Neuronal stem cell (in vitro differentiated cells): ENCODE measurements at regions not wholly inside any gene's neighbourhood (a gene's known extent, or its start where the extent isn't known, plus 50 kb on each side); places are given as distances from the start of the nearest gene placed in this dataset.

Experiments
- DNase-seq: peaks from one replicate; pipeline ENCODE4 v3.0.0-alpha.2; 2013; ENCODE audit warnings: low spot score
- H2AFZ ChIP-seq: one replicate; pipeline ENCODE4 v1.6.1; 2013; ENCODE audit warnings: mild to moderate bottlenecking, low read length, inconsistent platforms
- H2AK5ac ChIP-seq: 2 replicates; pipeline ENCODE4 v1.6.1; 2013; ENCODE audit warnings: low read depth, mild to moderate bottlenecking, inconsistent platforms, low read length, moderate library complexity, mixed read lengths
- H2BK120ac ChIP-seq: 2 replicates; pipeline ENCODE4 v1.6.1; 2013; ENCODE audit warnings: low read depth, mild to moderate bottlenecking, inconsistent platforms, low read length, moderate library complexity, mixed read lengths
- H2BK12ac ChIP-seq: one replicate; pipeline ENCODE4 v1.6.1; 2013; ENCODE audit warnings: low read length, inconsistent platforms
- H2BK15ac ChIP-seq: 2 replicates; pipeline ENCODE4 v1.6.1; 2013; ENCODE audit warnings: mild to moderate bottlenecking, low read length, inconsistent platforms, mixed read lengths
- H2BK5ac ChIP-seq: one replicate; pipeline ENCODE4 v1.6.1; 2013; ENCODE audit warnings: inconsistent platforms, mild to moderate bottlenecking, low read length, moderate library complexity
- H3K14ac ChIP-seq: one replicate; pipeline ENCODE4 v1.6.1; 2013; ENCODE audit warnings: low read length, inconsistent platforms
- H3K18ac ChIP-seq: 2 replicates; pipeline ENCODE4 v1.6.1; 2013; ENCODE audit warnings: low read length, inconsistent platforms
- H3K23ac ChIP-seq: 2 replicates; pipeline ENCODE4 v1.6.1; 2013; ENCODE audit warnings: low read depth, mild to moderate bottlenecking, mixed read lengths, low read length, inconsistent platforms; ENCODE audit not compliant: poor library complexity
- H3K27ac ChIP-seq: replicated peaks from 3 replicates; pipeline ENCODE4 v1.5.1; 2013; ENCODE audit warnings: low read length, inconsistent platforms
- H3K27me3 ChIP-seq, 3 experiments: 2 replicates each; pipeline ENCODE4 v1.6.1; 2013; ENCODE audit warnings: low read length in 3 of 3, mild to moderate bottlenecking in 2 of 3, inconsistent platforms in 1 of 3, low read depth in 1 of 3, mixed read lengths in 1 of 3, moderate library complexity in 1 of 3; ENCODE audit not compliant: control insufficient read depth in 3 of 3, insufficient read depth in 3 of 3
- H3K36me3 ChIP-seq, 2 donors: replicated peaks in 1 of 2; 2 replicates each; pipeline ENCODE4 v1.6.1; 2013; ENCODE audit warnings: low read length in 2 of 2; ENCODE audit not compliant: control insufficient read depth in 2 of 2, insufficient read depth in 2 of 2
- H3K4ac ChIP-seq: 2 replicates; pipeline ENCODE4 v1.6.1; 2013; ENCODE audit warnings: inconsistent platforms, mild to moderate bottlenecking, low read length, moderate library complexity
- H3K4me1 ChIP-seq, 2 donors: 1 replicate in 1 of 2; 2 replicates in 1 of 2; pipeline ENCODE4 v1.6.1; 2013; ENCODE audit warnings: low read length in 2 of 2, low read depth in 1 of 2; ENCODE audit not compliant: control insufficient read depth in 2 of 2, insufficient read depth in 1 of 2
- H3K4me2 ChIP-seq: one replicate; pipeline ENCODE4 v1.6.1; 2013; ENCODE audit warnings: mild to moderate bottlenecking, low read length, inconsistent platforms; ENCODE audit not compliant: insufficient read depth, poor library complexity, severe bottlenecking
- H3K4me3 ChIP-seq, 2 donors: 2 replicates each; pipeline ENCODE4 v1.5.1; 2013; ENCODE audit warnings: low read length in 2 of 2, mild to moderate bottlenecking in 2 of 2, inconsistent platforms in 1 of 2, moderate library complexity in 1 of 2
- H3K79me1 ChIP-seq: one replicate; pipeline ENCODE4 v1.6.1; 2013; ENCODE audit warnings: low read depth, mild to moderate bottlenecking, inconsistent platforms, low read length, moderate library complexity
- H3K9ac ChIP-seq: one replicate; pipeline ENCODE4 v1.6.1; 2013; ENCODE audit warnings: mild to moderate bottlenecking, low read depth, low read length, inconsistent platforms; ENCODE audit not compliant: poor library complexity
- H3K9me3 ChIP-seq, 2 donors: replicated peaks in 1 of 2; 2 replicates each; pipeline versions ENCODE3 to v1.6.1; 2013; ENCODE audit warnings: low read length in 2 of 2, mild to moderate bottlenecking in 2 of 2, inconsistent platforms in 1 of 2, low read depth in 1 of 2, mixed read lengths in 1 of 2, moderate library complexity in 1 of 2; ENCODE audit not compliant: control insufficient read depth in 2 of 2, insufficient read depth in 1 of 2
- H4K8ac ChIP-seq: one replicate; pipeline ENCODE4 v1.6.1; 2013; ENCODE audit warnings: low read depth, mild to moderate bottlenecking, inconsistent platforms, low read length, moderate library complexity
- H4K91ac ChIP-seq: one replicate; pipeline ENCODE4 v1.6.1; 2013; ENCODE audit warnings: low read length, low read depth, mild to moderate bottlenecking, inconsistent platforms; ENCODE audit not compliant: poor library complexity
- WGBS, 2 donors: extraction: QIAGEN DNeasy Blood & Tissue Kit; methylation state at CpG; one replicate each; pipeline ENCODE4 v1.1.7; 2013; ENCODE audit warnings: missing lambda C conversion rate in 2 of 2, mixed read lengths in 1 of 2; ENCODE audit not compliant: insufficient read length in 2 of 2, insufficient replicate concordance in 1 of 2; ENCODE audit errors: extremely low coverage in 2 of 2; 5-methylcytosine and 5-hydroxymethylcytosine counted together

GRCh38 chr6:6857528-6857927, 250.2 kb upstream of the RREB1 start:
- Histone ChIP-seq H2AFZ (no peak overlapping the region), H3K79me1 (no peaks in the 10 kb centered on the region), H2BK12ac (no peak overlapping the region), H3K9ac (no peak overlapping the region), H2BK5ac (no peak overlapping the region), H3K4me2 (no peak overlapping the region), H4K91ac (no peak overlapping the region), H2BK120ac (no peak overlapping the region), H3K4me3 (no peak overlapping the region), H3K23ac (no peak overlapping the region), H2BK15ac (no peak overlapping the region), H3K9me3 (no peaks in the 10 kb centered on the region), H3K27me3 (peaks cover 0 to 3% (median 0%) of the 10 kb centered on the region in 3 experiments), H4K8ac (no peak overlapping the region), H3K36me3 (no peaks in the 10 kb centered on the region), H3K18ac (no peak overlapping the region), H3K4me1 (peaks cover 0 to 12% of the 10 kb centered on the region in 2 donors), H3K14ac (no peak overlapping the region), H2AK5ac (no peak overlapping the region), H3K4ac (no peak overlapping the region), H3K27ac (no peak overlapping the region)
- WGBS, 2 donors, result no CpG with 5 or more reads among the region's 5 CpGs
- no peak for DNase-seq

- Histone ChIP-seq H2AK5ac (no peak overlapping the region), H2BK120ac (no peak overlapping the region), H2BK5ac (no peak overlapping the region), H3K18ac (no peak overlapping the region), H3K4me1 (peaks cover 0 to 12% of the 10 kb centered on the region in 2 donors), H3K36me3 (no peaks in the 10 kb centered on the region), H3K79me1 (no peaks in the 10 kb centered on the region), H2AFZ (no peak overlapping the region), H3K4me2 (no peak overlapping the region), H3K9ac (no peak overlapping the region), H2BK12ac (no peak overlapping the region), H2BK15ac (no peak overlapping the region), H3K4me3 (no peak overlapping the region), H3K27ac (no peak overlapping the region), H3K27me3 (peaks cover 0 to 3% (median 0%) of the 10 kb centered on the region in 3 experiments), H4K91ac (no peak overlapping the region), H3K14ac (no peak overlapping the region), H3K9me3 (no peaks in the 10 kb centered on the region), H3K23ac (no peak overlapping the region), H4K8ac (no peak overlapping the region), H3K4ac (no peak overlapping the region)
- no CpG with 5 or more reads among the region's 12 CpGs for WGBS, 2 donors
- DNase-seq, result no peak
Observed at GRCh38 chr6:6858533-6858982, 249.2 kb upstream of the RREB1 start.

GRCh38 chr6:6859105-6859504, 248.7 kb upstream of the RREB1 start:
- Histone ChIP-seq H3K27ac (no peak overlapping the region), H3K79me1 (no peaks in the 10 kb centered on the region), H3K14ac (no peak overlapping the region), H3K4me2 (no peak overlapping the region), H2AK5ac (no peak overlapping the region), H3K9ac (no peak overlapping the region), H4K8ac (no peak overlapping the region), H2BK15ac (no peak overlapping the region), H3K18ac (no peak overlapping the region), H3K36me3 (no peaks in the 10 kb centered on the region), H3K4me3 (no peak overlapping the region), H3K27me3 (peaks cover 0 to 3% (median 0%) of the 10 kb centered on the region in 3 experiments), H3K4me1 (peaks cover 0 to 12% of the 10 kb centered on the region in 2 donors), H3K9me3 (peaks cover 0 to 2% of the 10 kb centered on the region in 2 donors), H4K91ac (no peak overlapping the region), H2BK12ac (no peak overlapping the region), H2BK5ac (no peak overlapping the region), H3K23ac (no peak overlapping the region), H2BK120ac (no peak overlapping the region), H3K4ac (no peak overlapping the region), H2AFZ (no peak overlapping the region)
- DNase-seq, result no peak
- no CpG with 5 or more reads among the region's 5 CpGs for WGBS, 2 donors

GRCh38 chr6:6859722-6860121, 248.0 kb upstream of the RREB1 start:
- Histone ChIP-seq H3K36me3 (no peaks in the 10 kb centered on the region), H4K91ac (no peak overlapping the region)
- no CpG with 5 or more reads among the region's 5 CpGs for WGBS, 2 donors

More at GRCh38 chr6:6859722-6860121, 248.0 kb upstream of the RREB1 start:
- Histone ChIP-seq H3K9me3 (peaks cover 0 to 2% of the 10 kb centered on the region in 2 donors), H3K23ac (no peak overlapping the region), H3K27me3 (peaks cover 0 to 3% (median 0%) of the 10 kb centered on the region in 3 experiments), H3K4me2 (no peak overlapping the region), H2BK120ac (no peak overlapping the region), H3K9ac (no peak overlapping the region), H4K8ac (no peak overlapping the region), H3K4me1 (peaks cover 0 to 12% of the 10 kb centered on the region in 2 donors), H2BK12ac (no peak overlapping the region), H2AK5ac (no peak overlapping the region), H3K18ac (no peak overlapping the region), H3K4ac (no peak overlapping the region), H2BK15ac (no peak overlapping the region), H3K14ac (no peak overlapping the region), H3K27ac (no peak overlapping the region), H3K79me1 (no peaks in the 10 kb centered on the region), H2AFZ (no peak overlapping the region), H2BK5ac (no peak overlapping the region), H3K4me3 (no peak overlapping the region)
- DNase-seq, result no peak
